H9 (cell line): ENCODE measurements at regions not wholly inside any gene's neighbourhood (a gene's known extent, or its start where the extent isn't known, plus 50 kb on each side); places are given as distances from the start of the nearest gene placed in this dataset.

Experiments used
- DNase-seq: peaks from one replicate; pipeline ENCODE4 v3.0.0-alpha.2; 2017
- H2AFZ ChIP-seq: one replicate; pipeline ENCODE4 v1.6.1; 2013; ENCODE audit warnings: mild to moderate bottlenecking, low read length, control low read depth, moderate library complexity
- H2AK5ac ChIP-seq: 2 replicates; pipeline ENCODE4 v1.6.1; 2013; ENCODE audit warnings: low read length, control low read depth, mixed read lengths; ENCODE audit not compliant: insufficient read length
- H2BK120ac ChIP-seq: one replicate; pipeline ENCODE4 v1.6.1; 2013; ENCODE audit warnings: low read depth, mild to moderate bottlenecking, low read length, control low read depth, inconsistent platforms; ENCODE audit not compliant: poor library complexity, severe bottlenecking
- H2BK12ac ChIP-seq: 2 replicates; pipeline ENCODE4 v1.6.1; 2013; ENCODE audit warnings: low read length, control low read depth, mixed read lengths, low read depth; ENCODE audit not compliant: insufficient read length
- H2BK15ac ChIP-seq: 2 replicates; pipeline ENCODE4 v1.6.1; 2013; ENCODE audit warnings: low read depth, low read length, control low read depth
- H2BK20ac ChIP-seq: one replicate; pipeline ENCODE4 v1.6.1; 2013; ENCODE audit warnings: low read depth, mild to moderate bottlenecking, low read length, control low read depth, inconsistent platforms; ENCODE audit not compliant: poor library complexity, severe bottlenecking
- H2BK5ac ChIP-seq: 2 replicates; pipeline ENCODE4 v1.6.1; 2013; ENCODE audit warnings: low read length, control low read depth, mixed read lengths; ENCODE audit not compliant: insufficient read length
- H3K14ac ChIP-seq: 2 replicates; pipeline ENCODE4 v1.6.1; 2013; ENCODE audit warnings: low read length, control low read depth; ENCODE audit not compliant: insufficient read depth
- H3K18ac ChIP-seq: 2 replicates; pipeline ENCODE4 v1.6.1; 2013; ENCODE audit warnings: low read depth, mild to moderate bottlenecking, mixed read lengths, low read length, control low read depth; ENCODE audit not compliant: insufficient read length
- H3K23ac ChIP-seq: 2 replicates; pipeline ENCODE4 v1.6.1; 2013; ENCODE audit warnings: low read length, control low read depth, mixed read lengths, low read depth; ENCODE audit not compliant: insufficient read length
- H3K23me2 ChIP-seq: 2 replicates; pipeline ENCODE4 v1.6.1; 2013; ENCODE audit warnings: low read depth, mild to moderate bottlenecking, mixed read lengths, low read length, control low read depth; ENCODE audit not compliant: insufficient read length, poor library complexity, severe bottlenecking
- H3K27ac ChIP-seq: 2 replicates; pipeline ENCODE4 v1.5.1; 2013; ENCODE audit warnings: low read length, control low read depth, mixed read lengths, low read depth; ENCODE audit not compliant: insufficient read length
- H3K27me3 ChIP-seq: 2 replicates; pipeline ENCODE4 v1.6.1; 2013; ENCODE audit warnings: low read length, control low read depth, inconsistent platforms; ENCODE audit not compliant: insufficient read depth
- H3K4ac ChIP-seq: 2 replicates; pipeline ENCODE4 v1.6.1; 2013; ENCODE audit warnings: low read depth, mild to moderate bottlenecking, control low read depth, inconsistent platforms, low read length, moderate library complexity
- H3K4me1 ChIP-seq: 2 replicates; pipeline ENCODE4 v1.6.1; 2013; ENCODE audit warnings: low read length, control low read depth, inconsistent platforms; ENCODE audit not compliant: insufficient read depth
- H3K4me2 ChIP-seq: 2 replicates; pipeline ENCODE4 v1.6.1; 2013; ENCODE audit warnings: low read length, control low read depth, mixed read lengths; ENCODE audit not compliant: insufficient read length, insufficient read depth
- H3K56ac ChIP-seq: 2 replicates; pipeline ENCODE4 v1.6.1; 2013; ENCODE audit warnings: low read depth, mild to moderate bottlenecking, mixed read lengths, low read length, control low read depth; ENCODE audit not compliant: insufficient read length
- H3K79me1 ChIP-seq: 2 replicates; pipeline ENCODE4 v1.6.1; 2013; ENCODE audit warnings: low read depth, mild to moderate bottlenecking, moderate library complexity, low read length, control low read depth, inconsistent platforms; ENCODE audit not compliant: insufficient read depth, poor library complexity, severe bottlenecking
- H3K79me2 ChIP-seq: 2 replicates; pipeline ENCODE4 v1.6.1; 2013; ENCODE audit warnings: low read length, control low read depth, inconsistent platforms; ENCODE audit not compliant: insufficient read depth
- H3K9ac ChIP-seq: 2 replicates; pipeline ENCODE4 v1.6.1; 2013; ENCODE audit warnings: low read length, control low read depth, mixed read lengths; ENCODE audit not compliant: insufficient read length; ENCODE audit errors: extremely low read depth
- H3K9me3 ChIP-seq: one replicate; pipeline ENCODE4 v1.6.1; 2013; ENCODE audit warnings: low read depth, low read length, inconsistent platforms; ENCODE audit not compliant: control insufficient read depth
- H3T11ph ChIP-seq: one replicate; pipeline ENCODE4 v1.6.1; 2013; ENCODE audit warnings: mild to moderate bottlenecking, low read length, control low read depth, inconsistent platforms
- H4K20me1 ChIP-seq: one replicate; pipeline ENCODE4 v1.6.1; 2013; ENCODE audit not compliant: control insufficient read depth, insufficient read length, insufficient read depth
- H4K5ac ChIP-seq: 2 replicates; pipeline ENCODE4 v1.6.1; 2013; ENCODE audit warnings: low read depth, mild to moderate bottlenecking, mixed read lengths, low read length, control low read depth; ENCODE audit not compliant: insufficient read length
- H4K8ac ChIP-seq: replicated peaks from 2 replicates; pipeline ENCODE4 v1.6.1; 2013; ENCODE audit warnings: low read length, control low read depth, mixed read lengths, low read depth; ENCODE audit not compliant: insufficient read length
- H4K91ac ChIP-seq: 2 replicates; pipeline ENCODE4 v1.6.1; 2013; ENCODE audit warnings: low read depth, mild to moderate bottlenecking, moderate library complexity, mixed read lengths, low read length, control low read depth; ENCODE audit not compliant: insufficient read length
- H3K27ac Mint-ChIP-seq, 3 experiments: 2 replicates in 2 of 3; 3 replicates in 1 of 3; pipeline ENCODE4 v1.8.0; 2020 to 2021; ENCODE audit warnings: mixed read lengths in 3 of 3, mild to moderate bottlenecking in 1 of 3, moderate library complexity in 1 of 3
- H3K27me3 Mint-ChIP-seq: 2 replicates; pipeline ENCODE4 v1.8.0; 2021; ENCODE audit warnings: low read depth, mild to moderate bottlenecking, moderate library complexity, mixed read lengths
- H3K36me3 Mint-ChIP-seq, 3 experiments: 2 replicates in 2 of 3; 3 replicates in 1 of 3; pipeline ENCODE4 v1.8.0; 2020 to 2021; ENCODE audit warnings: low read depth in 3 of 3, mixed read lengths in 3 of 3; ENCODE audit not compliant: insufficient read depth in 1 of 3
- H3K4me1 Mint-ChIP-seq, 2 experiments: 2 replicates each; pipeline ENCODE4 v1.8.0; 2020; ENCODE audit warnings: mixed read lengths in 2 of 2
- H3K4me3 Mint-ChIP-seq, 2 experiments: 2 replicates in 1 of 2; 3 replicates in 1 of 2; pipeline ENCODE4 v1.8.0; 2020 to 2021; ENCODE audit warnings: mild to moderate bottlenecking in 2 of 2, mixed read lengths in 2 of 2, moderate library complexity in 1 of 2
- H3K9me3 Mint-ChIP-seq, 2 experiments: 2 replicates in 1 of 2; 3 replicates in 1 of 2; pipeline ENCODE4 v1.8.0; 2020; ENCODE audit warnings: mild to moderate bottlenecking in 2 of 2, mixed read lengths in 2 of 2, moderate library complexity in 1 of 2
- CTCF ChIP-seq: fragments of 200-600 bp; sonication (generic); conservative IDR thresholded peaks from 3 replicates; pipeline ENCODE4 v1.8.0; 2021; ENCODE audit warnings: antibody characterized with exemption, mild to moderate bottlenecking
- WGBS: extraction: QIAGEN DNeasy Blood & Tissue Kit; methylation state at CpG from one replicate; pipeline ENCODE4 v1.1.7; 2013; ENCODE audit warnings: missing lambda C conversion rate, low lambda C conversion rate, mixed read lengths; ENCODE audit not compliant: insufficient read length; ENCODE audit errors: extremely low coverage; 5-methylcytosine and 5-hydroxymethylcytosine counted together

GRCh38 chr20:60630609-60631008, 621.5 kb upstream of the CDH4 start:
- no peak overlapping the region for H2AFZ ChIP-seq
- no peak overlapping the region for H4K5ac ChIP-seq
- no peak overlapping the region for H3T11ph ChIP-seq
- no peaks in the 10 kb centered on the region; a peak in 2 of 5 replicates for H3K9me3 Mint-ChIP-seq
- H3K4me1 Mint-ChIP-seq = no peaks in the 10 kb centered on the region
- H3K4me3 Mint-ChIP-seq = no peak overlapping the region
- H3K9ac ChIP-seq = no peak overlapping the region
- H3K27me3 Mint-ChIP-seq = peaks cover 8% of the 10 kb centered on the region
- no peaks in the 10 kb centered on the region for H3K9me3 ChIP-seq
- H3K23me2 ChIP-seq = no peaks in the 10 kb centered on the region
- TF ChIP-seq CTCF = no peak
- no peaks in the 10 kb centered on the region for H3K27me3 ChIP-seq
- no peak overlapping the region for H3K18ac ChIP-seq
- H3K23ac ChIP-seq = no peak overlapping the region
- H3K4me1 ChIP-seq = no peaks in the 10 kb centered on the region
- no peak overlapping the region for H2AK5ac ChIP-seq
- H3K4me2 ChIP-seq = no peak overlapping the region
- H2BK120ac ChIP-seq = no peak overlapping the region
- no peak overlapping the region for H2BK20ac ChIP-seq
- no peaks in the 10 kb centered on the region for H4K20me1 ChIP-seq
- H3K79me1 ChIP-seq = no peaks in the 10 kb centered on the region
- H4K91ac ChIP-seq = no peak overlapping the region
- no peak overlapping the region for H3K56ac ChIP-seq
- H2BK12ac ChIP-seq = no peak overlapping the region
- WGBS = no CpG with 5 or more reads among the region's 8 CpGs
- no peak overlapping the region for H3K4ac ChIP-seq
- no peak overlapping the region for H3K14ac ChIP-seq
- no peak overlapping the region for H4K8ac ChIP-seq
- H3K27ac Mint-ChIP-seq = no peak overlapping the region
- H3K27ac ChIP-seq = no peak overlapping the region
- no peak for DNase-seq
- H3K36me3 Mint-ChIP-seq = no peaks in the 10 kb centered on the region; a peak in 1 of 7 replicates
- no peaks in the 10 kb centered on the region for H3K79me2 ChIP-seq
- no peak overlapping the region for H2BK15ac ChIP-seq
- no peak overlapping the region for H2BK5ac ChIP-seq
